SKM-1 treated with dmso at 0.1 percent for 144 hours (cell line): ENCODE measurements at regions not wholly inside any gene's neighbourhood (a gene's known extent, or its start where the extent isn't known, plus 50 kb on each side); places are given as distances from the start of the nearest gene placed in this dataset.
"Not testable (repeated sequence)": the region's sequence is repeated elsewhere in the genome, so short reads cannot be mapped to it uniquely, and the experiment has no call there.

Source experiments
- DNase-seq: peaks from one replicate; lab custom pipeline; 2025; ENCODE audit not compliant: unreplicated experiment; lab: John Stamatoyannopoulos, UW

DNA sequence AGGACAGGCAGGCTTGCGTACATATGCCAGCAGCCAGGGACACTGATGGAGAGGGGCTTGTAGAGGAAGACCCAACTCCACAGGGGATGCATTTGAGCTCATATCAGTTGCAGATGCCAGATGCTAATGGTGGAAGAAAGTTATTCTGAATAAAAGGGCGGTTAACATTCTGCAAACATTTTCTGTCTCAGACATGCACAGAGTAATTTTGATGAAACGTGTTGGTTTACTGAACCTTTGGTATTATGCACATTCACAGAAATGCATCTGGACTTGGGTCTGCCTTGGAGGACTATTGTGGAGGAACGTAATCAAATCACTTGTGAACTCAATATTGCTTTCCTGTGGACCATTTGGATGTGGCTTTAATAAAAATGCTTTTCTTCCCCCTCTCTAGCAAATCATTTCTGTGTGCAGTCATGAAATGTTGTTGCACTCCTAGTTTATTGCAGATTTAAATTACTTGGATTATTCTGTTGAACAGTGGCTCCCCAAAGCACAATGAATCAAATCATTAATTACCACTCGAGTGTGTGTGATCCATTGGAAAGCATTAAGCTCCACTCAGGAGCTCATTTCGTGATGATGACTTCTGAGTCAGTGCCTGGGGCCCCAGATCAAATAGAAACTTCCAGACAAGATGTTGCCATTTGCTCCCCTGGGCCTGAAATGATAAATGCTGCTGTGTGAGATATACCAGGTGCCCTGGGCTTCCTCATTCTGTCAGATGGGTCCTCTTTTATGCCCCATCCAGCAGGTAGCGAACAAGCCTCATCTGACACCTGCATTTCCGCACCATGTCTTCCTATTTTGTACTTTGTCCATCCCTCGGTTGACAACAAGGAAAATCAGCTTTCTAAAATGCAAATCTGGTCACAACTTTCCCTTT, 697.0 kb upstream of the HS6ST1 start:
- DNase-seq = no peak

GRCh38 chr2:129016972-129017371, 698.3 kb upstream of the HS6ST1 start:
- DNase-seq = no peak

- DNase-seq = no peak
These were observed 706.1 kb upstream of the HS6ST1 start for GRCh38 chr2:129024796-129025195.

DNA sequence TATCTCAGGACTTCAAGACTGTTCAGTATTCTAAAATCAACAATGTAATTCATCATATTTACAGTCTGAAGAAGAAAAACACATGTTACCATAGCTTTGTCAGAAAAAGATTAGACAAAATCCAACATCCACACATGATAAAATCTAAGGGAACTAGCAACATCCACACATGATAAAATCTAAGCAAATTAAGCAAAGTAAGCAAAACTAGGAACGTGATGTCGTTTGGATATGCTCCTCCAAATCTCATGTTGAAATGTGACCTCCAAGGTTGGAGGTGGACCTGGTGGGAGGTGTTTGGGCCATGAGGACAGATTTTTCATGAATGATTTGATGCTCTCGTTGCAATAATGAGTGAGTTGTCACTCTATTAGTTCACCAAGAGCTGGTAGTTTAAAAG, 717.3 kb upstream of the HS6ST1 start:
- DNase-seq = no peak

- not testable (repeated sequence) for DNase-seq
These were observed 725.0 kb upstream of the HS6ST1 start for GRCh38 chr2:129043677-129044076.

DNA sequence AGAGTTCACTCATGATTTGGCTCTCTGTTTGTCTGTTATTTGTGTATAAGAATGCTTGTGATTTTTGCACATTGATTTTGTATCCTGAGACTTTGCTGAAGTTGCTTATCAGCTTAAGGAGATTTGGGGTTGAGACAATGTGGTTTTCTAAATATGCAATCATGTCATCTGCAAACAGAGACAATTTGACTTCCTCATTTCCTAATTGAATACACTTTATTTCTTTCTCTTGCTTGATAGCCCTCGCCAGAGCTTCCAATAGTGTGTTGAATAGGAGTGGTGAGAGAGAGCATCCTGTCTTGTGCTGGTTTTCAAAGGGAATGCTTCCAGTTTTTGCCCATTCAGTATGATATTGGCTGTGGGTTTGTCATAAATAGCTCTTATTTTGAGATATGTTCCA, 727.8 kb upstream of the HS6ST1 start:
- not testable (repeated sequence) for DNase-seq

GRCh38 chr2:129050101-129050500, 731.4 kb upstream of the HS6ST1 start:
- no peak for DNase-seq

GRCh38 chr2:129055242-129055641, 736.6 kb upstream of the HS6ST1 start:
- no peak for DNase-seq

- no peak for DNase-seq
These were observed 737.2 kb upstream of the HS6ST1 start for GRCh38 chr2:129055824-129056223.

DNA sequence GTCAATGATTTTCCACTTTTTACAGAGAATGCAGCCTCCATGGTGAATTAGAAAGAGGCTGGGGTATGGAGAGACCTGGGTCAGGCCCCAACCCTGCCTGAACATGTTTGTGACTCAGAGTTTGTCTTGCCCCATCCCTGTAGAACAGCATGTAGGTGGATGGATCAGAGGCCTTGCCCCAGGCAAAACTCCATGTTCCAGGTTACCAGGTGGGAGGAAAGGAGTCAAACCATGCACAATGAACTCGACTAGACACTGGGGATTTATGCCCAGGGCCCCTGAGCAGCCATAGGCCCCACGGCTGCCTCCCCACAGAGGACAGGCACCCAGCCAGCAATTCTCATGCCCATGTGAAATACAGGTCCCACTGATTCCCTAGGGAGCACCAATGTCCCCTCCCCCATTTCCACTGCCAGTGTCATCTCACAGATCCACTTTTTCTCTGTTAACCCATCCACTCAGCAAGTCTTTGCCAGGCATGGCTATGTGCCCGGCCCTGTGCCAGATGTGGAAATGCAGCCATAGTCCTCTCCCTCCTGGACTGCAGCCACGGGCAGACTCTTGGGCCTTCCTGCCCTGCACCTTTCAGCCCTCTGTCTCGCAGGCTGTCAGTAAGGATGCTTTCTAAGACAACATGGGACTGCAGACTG, 737.8 kb upstream of the HS6ST1 start:
- no peak for DNase-seq

DNA sequence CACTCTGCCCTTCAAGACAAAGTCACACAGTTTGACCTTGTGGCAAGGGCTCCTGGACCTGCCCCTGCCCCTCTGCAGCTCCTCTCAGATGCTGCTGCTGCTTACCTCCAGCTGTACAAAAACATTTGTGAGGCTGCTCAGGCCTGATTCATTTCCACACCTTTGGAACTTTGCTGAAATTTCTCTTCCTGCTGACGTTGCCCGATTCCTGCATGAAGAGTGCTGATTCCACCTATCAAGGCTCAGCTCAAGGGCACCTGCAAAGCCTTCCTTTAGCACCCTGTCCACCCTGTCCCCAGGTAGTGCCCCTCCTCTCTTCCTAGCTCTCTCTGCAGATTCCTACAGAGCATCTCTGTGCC, 738.3 kb upstream of the HS6ST1 start:
- DNase-seq = no peak

- no peak for DNase-seq
These were observed 740.3 kb upstream of the HS6ST1 start for GRCh38 chr2:129058981-129059380.

GRCh38 chr2:129059476-129059875, 740.8 kb upstream of the HS6ST1 start:
- no peak for DNase-seq

- peak; percentile 21 for DNase-seq
These were observed 742.6 kb upstream of the HS6ST1 start for GRCh38 chr2:129061069-129061768.

DNA sequence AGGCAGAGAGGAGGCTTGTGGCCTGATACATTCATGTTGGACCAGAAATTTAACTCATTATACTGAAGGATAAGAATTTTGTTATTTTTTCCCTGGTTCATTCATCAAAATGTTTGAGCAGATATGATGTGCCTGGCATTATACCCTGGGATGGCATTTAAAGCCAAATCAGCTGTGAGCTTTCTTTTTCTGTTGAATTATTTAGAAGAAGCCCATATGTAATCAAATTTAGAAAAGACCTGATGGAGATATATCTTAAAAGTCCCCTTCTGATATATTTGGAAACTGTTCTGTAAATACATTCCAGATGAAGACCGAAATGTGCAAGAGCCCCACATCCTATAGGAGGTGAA, 743.1 kb upstream of the HS6ST1 start:
- no peak for DNase-seq

DNA sequence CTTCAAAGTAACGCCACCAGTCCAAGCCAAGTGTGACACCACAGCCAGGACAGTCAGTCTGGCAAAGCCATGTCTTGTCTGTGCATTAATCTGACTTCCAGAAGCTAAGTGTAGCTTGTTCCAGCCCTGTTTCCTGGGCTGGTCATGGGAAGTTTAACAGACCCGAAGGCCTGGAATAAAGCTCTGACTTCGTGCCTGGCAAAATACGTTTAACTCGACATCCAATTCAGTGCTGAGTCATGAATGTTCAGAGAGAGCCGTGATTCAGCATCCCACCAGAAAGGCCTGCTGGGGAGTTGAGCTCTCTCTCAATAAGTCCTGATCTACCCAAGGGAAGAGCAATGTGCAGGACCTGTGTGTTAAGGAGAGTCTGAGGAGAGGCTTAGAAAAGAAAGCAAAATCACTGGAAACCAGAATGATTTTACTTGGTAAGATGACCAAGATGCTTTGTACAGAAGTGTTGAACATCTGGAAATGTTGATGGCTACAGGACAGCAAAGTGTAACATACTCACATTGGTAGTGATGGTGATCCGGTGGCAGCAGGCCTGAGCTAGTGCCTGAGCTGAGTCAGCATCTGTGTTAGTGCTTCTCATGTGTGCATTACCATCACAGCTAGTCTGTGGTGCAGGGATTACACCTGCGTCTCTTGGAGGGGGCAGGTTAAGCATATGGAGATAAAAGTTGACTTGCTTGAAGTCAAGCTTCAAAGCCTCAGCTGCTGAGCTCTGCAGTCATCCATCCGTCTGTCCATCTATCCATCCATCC, 743.7 kb upstream of the HS6ST1 start:
- DNase-seq = no peak

DNA sequence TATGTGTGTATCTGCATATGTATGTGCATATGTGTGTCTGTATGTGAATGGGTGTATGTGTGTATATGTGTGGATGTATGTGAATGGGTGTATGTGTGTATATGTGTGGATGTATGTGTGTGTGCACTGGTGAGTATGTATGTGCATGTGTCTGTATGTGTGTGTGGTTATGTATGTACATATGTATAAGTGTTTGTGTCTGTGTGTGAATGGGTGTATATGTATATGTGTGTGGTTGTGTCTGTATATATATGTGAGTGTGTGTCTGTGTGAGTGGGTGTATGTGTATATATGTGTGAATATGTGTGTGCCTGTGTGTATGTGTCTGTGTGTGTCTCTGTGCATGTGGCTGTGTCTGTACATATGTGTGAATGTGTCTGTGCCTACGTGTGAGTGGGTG, 748.4 kb upstream of the HS6ST1 start:
- DNase-seq = no peak

DNA sequence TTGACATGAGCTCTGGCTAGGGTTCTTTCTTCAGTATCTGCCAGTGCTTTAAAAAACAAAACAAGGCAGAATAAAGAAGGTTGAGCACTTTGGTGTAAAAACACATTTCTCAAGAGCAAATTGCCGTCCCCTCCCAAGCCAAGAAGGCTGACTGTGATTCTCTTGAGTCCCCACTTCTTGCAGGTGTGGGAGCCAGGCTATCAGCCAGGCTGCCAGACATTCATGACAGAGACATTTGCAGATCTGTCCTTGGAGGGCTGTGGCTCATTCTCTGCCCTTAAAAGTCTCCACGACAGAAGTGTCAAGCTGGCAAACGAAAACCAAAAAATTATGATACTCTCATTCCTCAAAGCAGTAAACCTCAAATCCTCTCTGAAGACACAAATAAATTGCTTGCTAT, 749.3 kb upstream of the HS6ST1 start:
- no peak for DNase-seq

DNA sequence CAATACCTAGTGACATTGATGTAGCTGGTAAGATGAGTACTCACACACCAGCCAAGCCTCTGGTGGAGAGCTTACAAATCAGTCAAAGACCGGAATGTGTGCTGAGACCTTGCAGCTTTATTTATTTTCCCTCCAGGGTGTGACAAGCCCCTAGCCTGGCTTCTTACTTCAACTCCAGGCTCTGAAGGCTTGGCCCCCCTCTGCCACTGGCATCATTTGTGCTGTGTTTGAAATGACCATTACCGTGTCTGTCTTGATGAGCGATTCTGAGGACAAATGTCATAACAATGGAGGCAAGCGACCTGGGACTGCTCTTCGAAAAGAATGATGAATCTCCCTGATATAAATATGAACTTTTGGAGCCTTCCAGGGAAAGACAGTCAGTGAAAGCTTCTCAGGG, 749.9 kb upstream of the HS6ST1 start:
- DNase-seq = no peak

GRCh38 chr2:129069875-129070594, 751.4 kb upstream of the HS6ST1 start:
- no peak for DNase-seq

DNA sequence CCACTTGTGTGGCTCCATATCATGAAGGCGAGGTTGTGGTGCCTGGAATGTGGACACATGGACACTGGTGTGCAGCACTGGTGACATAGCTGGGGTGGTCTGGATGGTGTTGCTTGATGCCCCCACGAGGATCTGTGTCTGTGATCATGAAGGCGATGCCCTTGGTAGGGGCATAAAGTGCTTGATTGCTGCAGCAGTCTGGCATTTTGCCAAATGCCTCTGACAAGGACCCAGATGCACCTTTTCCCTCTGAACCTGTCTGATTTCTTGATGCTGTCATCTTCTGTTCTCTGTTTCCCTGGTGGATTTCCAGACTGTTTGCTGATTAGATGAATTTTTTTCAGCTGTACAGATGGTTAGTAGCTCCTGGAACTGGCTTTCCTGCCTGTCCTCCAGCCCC, 752.0 kb upstream of the HS6ST1 start:
- DNase-seq = no peak
